ENCODE measurements at regions not wholly inside any gene's neighbourhood (a gene's known extent, or its start where the extent isn't known, plus 50 kb on each side); places are given as distances from the start of the nearest gene placed in this dataset.

- no peak overlapping the region for H3K27ac ChIP-seq
- no peak for TF ChIP-seq POLR2A (IDR thresholded peaks at IDR 0.05)
- TF ChIP-seq, protein P1, sequence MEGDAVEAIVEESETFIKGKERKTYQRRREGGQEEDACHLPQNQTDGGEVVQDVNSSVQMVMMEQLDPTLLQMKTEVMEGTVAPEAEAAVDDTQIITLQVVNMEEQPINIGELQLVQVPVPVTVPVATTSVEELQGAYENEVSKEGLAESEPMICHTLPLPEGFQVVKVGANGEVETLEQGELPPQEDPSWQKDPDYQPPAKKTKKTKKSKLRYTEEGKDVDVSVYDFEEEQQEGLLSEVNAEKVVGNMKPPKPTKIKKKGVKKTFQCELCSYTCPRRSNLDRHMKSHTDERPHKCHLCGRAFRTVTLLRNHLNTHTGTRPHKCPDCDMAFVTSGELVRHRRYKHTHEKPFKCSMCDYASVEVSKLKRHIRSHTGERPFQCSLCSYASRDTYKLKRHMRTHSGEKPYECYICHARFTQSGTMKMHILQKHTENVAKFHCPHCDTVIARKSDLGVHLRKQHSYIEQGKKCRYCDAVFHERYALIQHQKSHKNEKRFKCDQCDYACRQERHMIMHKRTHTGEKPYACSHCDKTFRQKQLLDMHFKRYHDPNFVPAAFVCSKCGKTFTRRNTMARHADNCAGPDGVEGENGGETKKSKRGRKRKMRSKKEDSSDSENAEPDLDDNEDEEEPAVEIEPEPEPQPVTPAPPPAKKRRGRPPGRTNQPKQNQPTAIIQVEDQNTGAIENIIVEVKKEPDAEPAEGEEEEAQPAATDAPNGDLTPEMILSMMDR (IDR thresholded peaks at IDR 0.05): no peak
- H3K9me3 ChIP-seq: no peaks in the 10 kb centered on the region
- H3K4me1 ChIP-seq: no peaks in the 10 kb centered on the region
- no peaks in the 10 kb centered on the region for H3K27me3 ChIP-seq
- ATAC-seq (no peak), DNase-seq (no peak)
- H3K36me3 ChIP-seq (replicated peaks in 1 of 2; ENCODE audit: insufficient read depth in 1 of 2, low read depth in 2 of 2): no peaks in the 10 kb centered on the region
- no peak overlapping the region for H3K4me3 ChIP-seq
- intact Hi-C loops (cut with DNase I): no loop called here
Measured at GRCh38 chr7:89757910-89758309, 396.4 kb upstream of the STEAP1 start.

GRCh38 chr7:89760690-89761089 lies 393.6 kb upstream of the STEAP1 start:
- ATAC-seq: no peak
- H3K9me3 ChIP-seq: no peaks in the 10 kb centered on the region
- 68 to 92% methylated on average over 2 to 3 of the region's 3 CpGs for WGBS, 2 donors
- TF ChIP-seq POLR2A (IDR thresholded peaks at IDR 0.05): no peak
- TF ChIP-seq, protein P1 (IDR thresholded peaks at IDR 0.05): no peak
- no peaks in the 10 kb centered on the region for H3K27me3 ChIP-seq
- H3K27ac ChIP-seq: no peak overlapping the region
- H3K36me3 ChIP-seq (replicated peaks in 1 of 2; ENCODE audit: insufficient read depth in 1 of 2, low read depth in 2 of 2): no peaks in the 10 kb centered on the region
- H3K4me3 ChIP-seq: no peak overlapping the region
- H3K4me1 ChIP-seq: no peaks in the 10 kb centered on the region
- intact Hi-C loops (cut with DNase I): no loop called here
- DNase-seq: no peak

GRCh38 chr7:89761173-89761572 lies 393.1 kb upstream of the STEAP1 start:
- Histone ChIP-seq H3K4me3 (no peak overlapping the region), H3K27ac (no peak overlapping the region), H3K36me3 (replicated peaks in 1 of 2; ENCODE audit: insufficient read depth in 1 of 2, low read depth in 2 of 2) (no peaks in the 10 kb centered on the region), H3K27me3 (no peaks in the 10 kb centered on the region), H3K9me3 (no peaks in the 10 kb centered on the region), H3K4me1 (no peaks in the 10 kb centered on the region)
- DNase-seq (no peak), ATAC-seq (peak; percentile 24)
- TF ChIP-seq, protein P1 (IDR thresholded peaks at IDR 0.05): no peak
- TF ChIP-seq POLR2A (IDR thresholded peaks at IDR 0.05): no peak
- intact Hi-C loops (cut with DNase I): no loop called here
- WGBS, 2 donors: 81 to 88% methylated on average over 1 of the region's 1 CpG

GRCh38 chr7:89770161-89770560 lies 384.1 kb upstream of the STEAP1 start:
- TF ChIP-seq, protein P1 (IDR thresholded peaks at IDR 0.05): no peak
- TF ChIP-seq POLR2A (IDR thresholded peaks at IDR 0.05): no peak
- 56 to 65% methylated on average over 4 of the region's 4 CpGs for WGBS, 2 donors
- Histone ChIP-seq H3K27ac (no peak overlapping the region), H3K4me1 (no peaks in the 10 kb centered on the region), H3K9me3 (no peaks in the 10 kb centered on the region), H3K4me3 (no peak overlapping the region), H3K27me3 (no peaks in the 10 kb centered on the region), H3K36me3 (replicated peaks in 1 of 2; ENCODE audit: insufficient read depth in 1 of 2, low read depth in 2 of 2) (no peaks in the 10 kb centered on the region)
- DNase-seq (no peak), ATAC-seq (no peak)
- intact Hi-C loops (cut with DNase I): no loop called here

DNA sequence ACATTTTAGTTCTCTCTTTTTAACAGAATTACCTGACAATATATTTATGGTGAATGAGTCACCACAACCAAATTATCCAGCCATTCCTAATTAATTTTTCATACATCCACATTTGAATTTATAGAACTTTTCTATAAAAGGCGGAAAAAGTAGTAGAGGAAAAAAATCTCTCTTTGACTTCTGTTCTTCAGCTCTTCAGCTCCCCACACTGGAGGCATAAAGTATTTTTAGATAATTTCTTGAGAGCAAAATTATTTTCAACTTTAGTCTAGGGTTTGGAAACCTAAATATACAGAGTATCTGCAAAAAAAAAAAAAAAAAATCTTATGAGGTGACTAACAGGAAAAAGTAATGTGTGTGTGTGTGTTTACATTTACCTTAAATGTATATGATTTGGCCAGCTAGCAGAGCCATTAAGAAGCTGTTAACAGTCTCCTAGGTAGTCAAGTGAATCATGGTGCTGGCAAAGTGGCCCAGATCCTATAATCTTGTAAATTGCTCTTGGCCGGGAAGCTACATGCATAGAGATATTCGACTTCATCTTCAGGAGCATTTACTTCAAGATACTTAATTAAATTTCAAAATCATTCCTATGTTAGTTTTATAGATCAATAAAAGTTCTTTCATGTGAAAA lies 383.1 kb upstream of the STEAP1 start:
- no peaks in the 10 kb centered on the region for H3K4me1 ChIP-seq
- ATAC-seq (no peak), DNase-seq (no peak)
- no peaks in the 10 kb centered on the region for H3K27me3 ChIP-seq
- no peaks in the 10 kb centered on the region for H3K36me3 ChIP-seq (replicated peaks in 1 of 2; ENCODE audit: insufficient read depth in 1 of 2, low read depth in 2 of 2)
- no peaks in the 10 kb centered on the region for H3K9me3 ChIP-seq
- no peak for TF ChIP-seq POLR2A (IDR thresholded peaks at IDR 0.05)
- TF ChIP-seq, protein P1 (IDR thresholded peaks at IDR 0.05): peak in 1 of 7 experiments; percentile 8
- H3K4me3 ChIP-seq: no peak overlapping the region
- no peak overlapping the region for H3K27ac ChIP-seq
- intact Hi-C loops (cut with DNase I): no loop called here
- 47 to 51% methylated on average over 3 of the region's 3 CpGs for WGBS, 2 donors
